UCSD-AML1 (cell line): ENCODE measurements at regions not wholly inside any gene's neighbourhood (a gene's known extent, or its start where the extent isn't known, plus 50 kb on each side); places are given as distances from the start of the nearest gene placed in this dataset.

Source experiments
- DNase-seq: peaks from one replicate; lab custom pipeline; 2025; ENCODE audit not compliant: unreplicated experiment; lab: John Stamatoyannopoulos, UW

DNA sequence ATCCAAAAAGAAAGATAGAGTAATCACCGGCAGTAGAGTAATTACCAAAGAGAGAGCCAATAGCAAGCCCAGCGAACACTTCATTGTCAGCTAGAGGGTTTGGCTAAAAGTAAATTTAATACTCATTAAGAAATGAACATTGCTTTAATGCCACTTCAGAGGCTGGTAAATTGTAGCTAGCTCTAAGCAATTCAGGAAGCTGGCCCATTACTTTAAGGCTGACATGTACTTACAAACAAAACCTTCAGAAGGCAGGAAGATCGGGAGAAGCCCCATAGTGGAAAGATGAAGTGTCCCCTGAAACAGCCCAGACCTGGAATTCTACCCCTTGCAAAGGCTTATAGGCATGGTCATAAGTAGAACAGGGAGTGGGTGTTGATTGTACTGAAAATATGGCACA is 396.6 kb upstream of the ID4 start:
- no peak for DNase-seq

DNA sequence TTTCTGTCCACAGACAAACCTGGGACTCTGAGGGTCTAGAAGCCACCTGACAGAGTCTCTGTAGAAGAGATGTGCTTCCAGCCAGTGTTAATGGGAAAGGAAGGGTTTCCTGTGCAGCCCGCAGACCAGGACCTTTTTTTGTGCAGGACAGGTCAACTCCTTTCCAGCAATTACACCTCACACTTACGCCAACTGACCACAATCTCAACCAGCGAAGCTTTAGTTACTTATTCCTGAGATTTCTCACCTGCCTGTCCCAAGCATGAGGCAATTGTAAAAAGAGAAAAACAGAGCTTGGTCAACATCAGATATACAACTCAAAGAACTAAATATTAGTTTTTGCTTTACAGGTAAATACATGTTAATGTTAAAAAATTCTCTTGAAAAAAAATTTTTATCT is 393.8 kb upstream of the ID4 start:
- no peak for DNase-seq

DNA sequence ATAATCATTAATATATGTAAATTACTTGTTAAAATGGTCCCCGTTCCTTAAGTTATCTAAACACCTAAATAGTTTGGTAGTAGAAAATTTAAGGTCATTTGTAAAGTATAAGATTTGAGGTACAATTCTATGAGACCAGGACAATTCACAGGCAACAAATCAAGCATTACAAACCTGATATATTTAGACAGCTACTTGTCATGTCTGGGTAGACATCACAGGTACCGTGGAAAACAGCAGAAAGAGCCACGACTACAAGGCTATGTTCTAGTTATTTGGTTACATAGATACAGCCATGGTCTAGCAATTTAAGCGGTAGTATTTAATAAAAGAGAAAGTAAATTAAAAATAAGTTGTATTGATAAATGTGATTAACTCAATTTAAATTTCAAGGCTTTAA is 393.1 kb upstream of the ID4 start:
- DNase-seq: no peak

DNA sequence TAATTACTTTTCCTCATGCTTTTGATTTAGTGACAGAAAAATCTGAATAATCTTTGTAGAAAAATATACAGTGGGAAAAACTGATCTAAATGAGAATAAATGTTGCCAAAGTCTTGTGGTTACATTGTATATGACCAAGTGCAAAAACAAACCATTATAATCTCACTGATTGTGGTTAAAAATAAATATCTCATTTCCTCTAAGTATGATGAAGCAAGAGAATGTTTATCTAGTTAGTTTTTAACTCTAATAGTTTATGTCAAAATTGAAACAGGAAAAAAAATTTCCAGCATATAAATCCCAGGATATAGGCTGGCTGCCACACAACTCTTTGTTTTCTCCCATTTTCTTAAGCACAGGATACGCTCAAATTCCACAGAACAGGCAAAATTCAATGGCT is 392.7 kb upstream of the ID4 start:
- DNase-seq: no peak

DNA sequence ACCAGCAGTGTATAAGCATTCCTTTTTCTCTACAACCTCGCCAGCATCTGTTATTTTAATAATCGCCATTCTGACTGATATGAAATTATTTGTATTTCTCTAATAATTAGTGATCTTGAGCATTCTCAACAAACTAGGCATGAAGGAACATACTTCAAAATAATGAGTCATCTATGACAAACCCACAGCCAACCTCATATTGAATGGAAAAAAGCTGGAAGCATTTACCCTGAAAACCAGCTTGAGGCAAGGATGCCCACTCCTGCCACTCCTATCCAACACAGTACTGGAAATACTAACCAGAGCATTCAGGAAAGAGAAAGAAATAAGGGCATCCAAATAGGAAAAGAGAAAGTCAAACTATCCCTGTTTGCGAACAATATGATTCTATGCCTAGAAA is 390.6 kb upstream of the ID4 start:
- no peak for DNase-seq

DNA sequence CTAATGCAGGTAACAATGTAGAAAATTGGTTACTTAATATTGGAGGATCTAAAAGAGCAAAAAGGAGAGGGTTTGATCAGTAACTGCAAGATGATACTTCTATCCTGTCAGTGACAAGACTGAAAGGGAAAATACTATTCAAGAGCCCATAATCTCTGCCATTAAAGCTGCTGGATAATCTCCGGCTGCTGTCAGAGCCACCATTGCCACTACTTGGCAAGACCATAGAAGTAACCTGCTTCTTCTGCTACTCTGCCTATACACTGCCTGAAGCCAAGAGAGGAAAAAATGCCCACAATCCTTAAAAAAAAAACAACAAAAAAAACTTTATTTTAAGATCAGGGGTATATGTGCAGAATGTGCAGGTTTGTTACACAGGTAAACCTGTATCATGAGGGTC is 386.5 kb upstream of the ID4 start:
- no peak for DNase-seq

DNA sequence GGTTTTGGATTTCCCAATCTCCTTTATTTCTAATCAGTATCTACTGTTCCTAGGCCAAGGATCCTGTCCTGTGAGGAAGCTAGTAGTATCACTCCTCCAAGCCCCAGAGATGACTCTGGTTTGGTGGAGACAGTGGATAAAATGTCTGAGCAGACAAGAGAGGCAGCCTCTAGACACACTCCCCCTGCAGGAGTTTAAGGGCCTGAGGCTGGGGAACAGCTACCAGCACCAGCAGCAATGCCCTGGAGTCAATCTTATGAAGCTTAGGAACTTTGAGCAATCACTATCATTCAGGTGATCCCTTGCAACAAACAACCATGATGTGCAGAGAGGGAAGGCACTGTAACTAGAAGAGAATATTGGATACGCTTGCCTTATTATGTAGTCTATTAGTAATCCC is 384.7 kb upstream of the ID4 start:
- no peak for DNase-seq

DNA sequence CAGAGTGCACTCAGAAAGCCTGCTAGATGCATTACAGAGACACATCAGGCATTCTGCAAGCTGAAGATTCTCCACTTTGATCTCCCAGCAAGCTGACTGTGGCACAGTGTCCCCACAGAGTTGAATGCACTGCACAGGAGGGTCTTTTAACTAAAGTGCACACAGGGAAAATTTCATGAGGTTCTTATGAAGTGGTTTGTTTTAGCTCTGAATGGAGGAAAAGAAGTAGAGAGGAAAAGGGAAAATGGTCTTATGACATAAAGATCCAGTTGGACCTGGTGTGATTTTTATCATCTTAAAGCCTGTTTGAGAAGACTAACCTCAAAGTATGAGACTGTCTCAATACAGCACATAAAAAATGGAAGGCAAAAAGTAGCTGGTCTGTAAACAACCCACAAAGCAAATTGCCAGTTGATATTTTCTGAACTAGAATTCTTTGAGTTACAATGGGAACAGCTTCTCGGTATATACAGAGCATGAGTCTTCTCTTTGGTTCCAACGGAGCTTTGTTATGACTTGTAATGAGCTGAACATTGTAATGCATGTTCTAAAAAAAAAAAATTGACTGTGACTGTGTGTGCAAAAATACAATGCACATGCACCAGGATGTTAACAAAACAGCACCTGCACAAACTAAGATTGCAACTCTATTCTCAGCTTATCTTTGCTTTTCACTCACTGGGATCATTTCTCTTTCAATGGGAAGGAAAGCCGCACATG is 383.0 kb upstream of the ID4 start:
- no peak for DNase-seq

DNA sequence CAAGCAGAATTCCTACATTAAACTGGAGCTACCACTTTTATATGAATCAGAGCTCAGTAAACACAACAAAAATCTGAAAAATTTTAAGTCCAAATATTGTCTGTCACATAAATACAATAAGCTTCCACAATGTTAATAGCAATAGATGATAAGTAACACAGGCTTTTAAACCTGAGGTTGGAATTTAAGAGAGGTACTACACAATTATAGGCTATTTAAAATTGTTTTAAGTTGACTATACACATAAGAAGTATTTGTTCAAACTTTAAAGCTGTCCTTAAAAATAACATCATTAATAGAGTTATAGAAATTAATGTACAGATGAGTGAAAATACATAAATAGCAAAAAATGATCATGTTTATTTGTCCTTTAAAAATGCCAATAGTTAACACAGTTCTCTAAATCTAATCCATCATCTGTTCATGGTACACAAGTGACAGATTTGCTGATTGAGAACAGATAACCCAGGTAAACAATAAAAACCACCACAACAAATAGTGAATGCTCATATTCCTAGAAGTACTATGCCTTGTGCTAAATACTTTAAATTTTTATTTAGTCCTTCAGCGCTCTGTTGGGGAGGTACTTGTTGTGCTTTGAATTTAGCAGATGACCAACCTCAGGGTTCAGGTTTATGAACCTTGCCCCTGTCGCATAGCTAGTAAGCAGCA is 382.3 kb upstream of the ID4 start:
- no peak for DNase-seq

DNA sequence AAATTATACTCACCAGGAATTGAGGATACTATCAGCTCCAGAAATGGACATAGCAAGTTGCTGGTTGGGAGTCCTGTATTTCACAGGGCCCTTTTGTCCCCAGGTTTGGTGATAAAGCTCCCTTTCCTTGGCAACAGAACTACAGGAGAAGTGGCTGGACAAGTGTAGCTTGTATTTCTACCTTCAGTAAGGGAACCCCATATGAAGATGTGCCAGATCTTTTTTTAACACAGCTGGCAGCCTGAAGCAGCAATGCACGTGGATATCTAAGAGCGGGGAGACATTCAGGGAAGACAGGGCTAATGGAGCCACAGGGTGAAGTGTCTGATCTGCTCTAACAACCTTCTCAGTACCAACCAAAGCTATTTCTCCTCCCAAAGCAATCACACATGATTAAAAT is 373.9 kb upstream of the ID4 start:
- no peak for DNase-seq

DNA sequence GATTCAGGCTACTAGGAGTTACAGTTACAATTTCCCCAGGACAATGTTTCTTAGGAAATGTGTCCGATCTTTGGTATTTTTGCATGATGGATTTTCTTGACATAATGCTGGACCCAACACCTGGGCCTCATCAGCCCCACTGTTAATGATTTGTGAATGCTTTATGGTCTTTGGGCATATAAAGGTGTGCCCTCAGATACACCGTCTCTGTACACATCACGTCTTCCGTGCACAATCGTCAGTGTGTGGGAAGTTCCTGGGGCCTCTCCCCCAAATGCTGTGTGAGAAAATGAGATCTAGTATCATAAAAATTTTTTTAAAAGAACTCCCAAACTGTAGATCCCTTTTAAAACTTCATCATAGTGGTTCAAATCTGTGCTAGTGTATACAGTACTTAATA is 373.2 kb upstream of the ID4 start:
- no peak for DNase-seq

DNA sequence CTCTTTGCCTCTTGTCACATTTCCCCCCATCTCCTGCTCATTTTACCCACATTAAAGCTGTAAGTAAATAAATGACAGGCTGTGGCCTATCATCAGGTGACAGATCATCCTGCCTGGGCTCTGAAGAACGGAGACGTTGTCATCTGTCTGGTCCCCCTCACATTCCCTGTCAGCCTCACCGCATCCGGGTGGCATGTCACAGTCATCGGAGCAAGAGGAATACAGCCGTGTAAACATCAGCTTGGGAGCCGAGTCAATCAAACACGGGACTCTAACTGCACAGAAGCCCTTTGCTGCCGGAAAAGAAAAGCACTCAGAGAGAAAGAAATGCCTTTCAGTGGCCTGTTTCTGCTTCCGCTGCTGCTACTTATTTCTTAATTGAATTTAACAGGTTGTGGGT is 371.9 kb upstream of the ID4 start:
- no peak for DNase-seq

DNA sequence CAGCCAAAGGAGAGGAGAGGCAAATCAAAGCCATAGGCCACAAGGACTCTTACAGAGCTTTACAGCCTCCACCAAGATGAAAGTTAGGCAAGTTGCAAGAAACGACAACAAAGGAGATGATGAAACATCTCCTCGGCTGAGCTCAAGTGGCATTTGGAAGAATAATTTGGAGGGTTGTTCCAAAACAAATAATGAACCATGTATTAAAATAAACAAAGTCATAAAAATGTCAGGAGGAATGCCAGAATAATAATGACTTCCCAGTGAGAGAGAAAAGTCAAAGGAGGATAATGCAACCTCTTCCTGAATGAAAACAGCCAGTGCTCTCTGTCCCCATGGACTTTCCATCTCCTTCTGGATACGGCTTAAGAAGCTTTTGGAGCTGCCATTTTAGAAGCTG is 371.4 kb upstream of the ID4 start:
- DNase-seq: no peak

DNA sequence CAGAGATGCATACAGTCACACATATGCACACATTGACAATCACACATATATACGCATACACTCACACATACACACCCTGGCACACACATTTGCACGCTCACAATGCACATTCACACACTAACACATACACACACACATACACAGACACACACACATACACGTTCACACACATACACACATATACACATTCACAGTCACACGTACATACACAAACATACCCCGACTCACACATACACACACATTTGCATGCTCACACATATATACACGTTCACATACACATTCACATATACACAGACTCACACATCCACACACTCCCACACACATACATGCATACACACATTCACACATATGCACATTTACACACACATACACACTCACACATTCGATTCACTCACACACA is 366.8 kb upstream of the ID4 start:
- no peak for DNase-seq

DNA sequence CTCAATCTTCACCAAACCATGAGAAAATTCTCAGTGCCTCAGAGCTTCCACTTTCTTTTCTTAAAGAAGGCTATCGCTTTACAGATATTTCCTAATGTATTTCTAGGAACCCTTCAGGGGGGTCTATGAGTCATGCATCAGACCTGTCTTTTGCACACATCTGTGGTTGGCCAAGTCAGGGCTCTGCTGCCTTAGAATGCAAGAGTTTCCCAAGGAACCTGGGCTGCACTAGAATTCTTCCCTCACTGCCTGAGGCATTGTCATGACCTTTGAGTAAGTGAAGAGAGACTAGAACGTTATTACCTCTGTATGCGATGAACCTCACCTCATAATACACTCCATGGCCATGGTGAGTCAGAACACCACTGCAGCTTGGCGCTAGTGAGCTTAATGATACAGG is 365.0 kb upstream of the ID4 start:
- DNase-seq: no peak

DNA sequence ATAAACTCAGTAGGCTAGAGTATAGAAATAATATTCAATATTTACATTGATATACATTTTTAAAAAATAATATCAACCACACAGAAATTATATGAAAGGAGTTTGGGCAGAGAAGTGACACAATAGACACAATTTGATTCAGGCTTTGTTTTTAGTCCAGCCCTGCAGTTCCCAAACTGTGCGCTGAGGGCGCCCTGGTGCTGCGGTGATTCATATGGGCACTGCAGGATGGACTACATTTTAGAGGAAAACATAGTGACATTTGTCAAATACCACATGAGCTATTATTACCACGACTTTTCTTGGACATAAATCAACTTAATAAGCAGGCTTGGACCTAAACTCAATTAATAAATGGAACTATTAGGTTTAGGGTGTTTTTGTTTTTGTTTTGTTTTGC is 364.3 kb upstream of the ID4 start:
- no peak for DNase-seq

DNA sequence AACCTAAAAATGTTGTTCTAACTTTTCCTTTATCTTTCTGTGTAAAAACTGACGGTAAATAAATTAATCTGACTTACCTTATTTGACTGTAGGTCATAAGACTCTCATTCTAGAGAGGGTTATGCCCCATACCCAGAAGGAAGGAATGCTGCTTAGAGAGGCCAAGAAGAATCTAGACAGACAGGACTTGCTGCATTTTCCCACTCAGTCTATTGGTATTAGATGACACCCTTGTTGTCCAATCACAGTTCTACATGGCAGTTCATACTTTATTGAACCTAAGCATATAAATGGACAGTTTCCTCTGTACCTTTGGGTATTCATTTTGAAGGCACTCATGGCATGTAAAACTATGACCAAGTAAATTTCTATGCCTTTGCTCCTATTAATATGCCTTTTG is 359.6 kb upstream of the ID4 start:
- no peak for DNase-seq

DNA sequence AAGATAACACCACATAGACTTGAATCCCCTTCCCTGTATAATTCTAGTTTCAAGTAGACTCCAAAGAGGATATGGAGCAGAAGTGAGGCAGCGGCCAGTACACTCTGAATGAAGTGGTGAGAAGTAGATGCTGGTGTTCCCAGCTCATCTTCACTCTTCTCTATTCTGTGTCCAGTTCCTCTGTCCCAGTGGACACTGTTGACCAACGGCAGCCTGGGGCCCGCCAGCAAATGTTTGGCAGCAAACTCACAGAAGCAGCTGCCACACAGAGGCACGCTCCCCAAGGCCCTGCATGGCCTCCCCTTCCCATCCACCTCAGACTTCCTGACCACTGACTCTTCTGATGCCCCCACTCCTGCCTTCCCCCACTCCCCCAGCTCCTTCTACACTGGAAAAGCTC is 358.9 kb upstream of the ID4 start:
- no peak for DNase-seq

DNA sequence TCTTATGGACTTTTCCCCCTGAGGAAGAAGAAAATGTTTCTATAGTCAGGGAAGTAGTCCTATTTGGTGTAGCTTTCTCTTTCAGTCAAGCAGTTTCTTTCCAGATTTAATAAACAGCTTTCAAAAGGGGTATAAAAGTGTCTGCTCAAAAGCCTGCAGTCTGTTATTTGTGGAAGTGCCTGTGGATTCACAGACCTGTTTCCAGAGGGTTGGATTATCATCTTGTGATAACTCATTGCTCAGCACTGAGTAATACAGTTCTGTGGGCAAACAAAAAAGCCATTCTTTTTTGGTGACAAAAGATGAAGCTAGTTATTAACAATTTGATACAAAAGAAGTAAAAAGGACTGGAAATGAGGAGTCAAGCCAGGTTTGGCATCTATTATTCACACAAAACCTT is 358.2 kb upstream of the ID4 start:
- DNase-seq: no peak

DNA sequence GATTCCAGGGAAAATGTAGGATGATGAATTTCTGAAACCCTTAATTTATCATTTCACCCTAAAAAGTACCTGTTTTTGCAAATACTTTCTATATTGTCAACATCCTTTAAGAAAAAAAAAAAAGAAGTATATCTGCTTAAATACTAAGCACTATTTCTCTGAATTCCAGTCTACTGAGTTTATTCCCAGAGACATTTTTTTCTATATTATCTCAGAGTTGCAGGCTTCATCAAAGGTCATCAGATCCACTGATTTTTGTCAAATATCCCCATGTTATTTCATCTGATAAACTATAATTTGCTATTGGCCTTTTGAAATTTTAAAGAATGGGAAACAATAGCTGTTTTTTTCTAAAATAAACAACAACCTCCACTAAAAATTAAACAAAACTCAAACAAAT is 357.6 kb upstream of the ID4 start:
- no peak for DNase-seq

DNA sequence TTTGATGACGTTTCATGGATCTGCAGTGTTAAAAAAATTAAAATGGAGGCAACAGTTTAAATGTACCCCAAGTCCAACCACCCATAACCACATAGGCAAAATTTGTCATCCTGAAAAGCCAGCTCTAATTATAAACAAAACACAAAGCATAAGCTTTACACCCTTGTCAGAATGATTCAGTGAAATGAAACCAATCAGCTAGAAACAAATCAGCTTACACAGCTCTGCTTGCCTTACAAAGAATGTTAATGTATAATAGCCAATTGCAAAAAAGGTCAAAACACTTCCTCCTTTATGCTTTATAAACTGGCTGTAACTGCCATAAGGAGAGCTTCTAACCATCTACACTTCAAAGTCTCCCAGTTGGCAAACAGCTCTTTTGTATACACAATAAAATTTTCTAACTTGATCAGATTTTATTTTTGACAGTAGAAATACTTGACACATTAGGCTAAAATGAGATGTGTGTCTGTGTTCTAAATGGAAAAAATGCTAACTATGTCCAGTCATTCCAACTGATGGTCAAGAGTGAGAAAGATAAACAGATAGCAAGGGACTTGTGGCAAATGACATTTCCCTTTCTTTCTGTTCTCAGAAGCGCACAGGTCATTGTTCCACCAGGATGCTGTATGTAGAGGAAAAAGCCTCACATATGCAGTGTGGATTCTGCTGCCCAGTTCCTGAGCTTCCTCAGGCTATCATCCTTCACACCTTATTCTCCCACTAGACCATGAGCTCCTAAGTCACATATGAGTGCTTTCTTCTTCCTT is 344.3 kb upstream of the ID4 start:
- DNase-seq: no peak

DNA sequence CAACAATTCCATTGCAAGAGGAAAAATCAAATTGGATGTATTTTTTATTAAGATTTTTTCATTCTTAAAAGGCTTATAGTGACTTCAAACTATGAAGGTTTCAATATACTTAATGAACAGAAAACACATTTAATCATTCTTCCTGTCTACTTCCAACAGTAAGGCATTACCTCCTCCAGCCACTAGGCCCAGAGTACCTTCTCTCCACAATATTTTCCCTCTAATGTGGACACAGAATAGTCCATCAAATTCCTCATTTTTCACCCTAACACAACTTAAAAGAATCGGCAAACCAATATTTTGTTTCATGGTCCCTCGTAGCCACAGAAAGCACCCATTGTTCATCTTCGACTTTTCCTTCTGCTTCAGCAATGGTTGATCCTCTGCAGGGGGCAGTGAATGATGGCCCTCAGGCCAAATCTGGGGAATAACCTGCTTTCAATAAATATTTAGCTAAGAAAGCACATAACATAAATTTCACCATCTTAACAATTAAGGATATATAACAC is 335.4 kb upstream of the ID4 start:
- DNase-seq: no peak
